Tibial nerve (tissue), 3 donors: ENCODE measurements at regions not wholly inside any gene's neighbourhood (a gene's known extent, or its start where the extent isn't known, plus 50 kb on each side); places are given as distances from the start of the nearest gene placed in this dataset.

ENCODE experiments used
- POLR2A ChIP-seq, 2 donors: fragments of 450-650 bp; IDR thresholded peaks; one replicate each; pipeline ENCODE4 v1.6.1; 2017; ENCODE audit warnings: antibody characterized with exemption in 2 of 2, mild to moderate bottlenecking in 2 of 2, moderate library complexity in 2 of 2
- TF ChIP-seq, protein P1 (sequence below), 5 experiments: fragments of 200-600 bp in 3 of 5; fragments of 450-650 bp in 2 of 5; sonication (generic) in 3 of 5; IDR thresholded peaks; one replicate each; pipeline ENCODE4 v1.5.1; 2016 to 2019; ENCODE audit warnings: antibody characterized with exemption in 5 of 5, mild to moderate bottlenecking in 3 of 5, moderate library complexity in 2 of 5

DNA sequence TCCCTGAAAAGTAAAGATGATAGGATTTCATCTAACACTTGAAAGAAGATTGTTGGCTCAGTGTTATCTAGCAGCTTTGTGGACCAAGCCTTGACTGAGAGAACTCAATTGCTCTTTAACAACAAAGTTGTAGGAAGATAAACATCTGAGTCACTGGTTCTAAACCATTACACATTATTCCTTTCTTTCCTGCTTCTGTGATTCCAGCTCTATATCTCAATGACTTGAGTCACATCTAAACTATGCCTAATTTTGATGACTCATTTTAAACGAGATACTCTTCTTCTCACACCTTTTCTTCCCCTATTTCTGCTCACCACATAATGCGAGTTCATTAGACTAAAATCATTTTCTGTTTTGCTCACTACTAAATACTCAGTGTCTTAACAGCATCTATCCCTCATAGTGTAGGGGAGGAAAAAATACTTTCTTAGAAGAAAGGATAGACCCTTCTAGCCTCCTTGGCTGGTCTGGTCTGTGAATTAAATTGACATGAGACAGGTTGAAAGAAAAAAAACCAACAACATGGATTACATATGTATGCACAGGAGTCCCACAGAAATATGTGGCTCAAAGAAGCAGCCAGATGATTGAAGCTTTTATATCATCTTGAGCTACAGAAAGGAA, 201.4 kb downstream of the C12orf50 start:
- TF ChIP-seq, protein P1, sequence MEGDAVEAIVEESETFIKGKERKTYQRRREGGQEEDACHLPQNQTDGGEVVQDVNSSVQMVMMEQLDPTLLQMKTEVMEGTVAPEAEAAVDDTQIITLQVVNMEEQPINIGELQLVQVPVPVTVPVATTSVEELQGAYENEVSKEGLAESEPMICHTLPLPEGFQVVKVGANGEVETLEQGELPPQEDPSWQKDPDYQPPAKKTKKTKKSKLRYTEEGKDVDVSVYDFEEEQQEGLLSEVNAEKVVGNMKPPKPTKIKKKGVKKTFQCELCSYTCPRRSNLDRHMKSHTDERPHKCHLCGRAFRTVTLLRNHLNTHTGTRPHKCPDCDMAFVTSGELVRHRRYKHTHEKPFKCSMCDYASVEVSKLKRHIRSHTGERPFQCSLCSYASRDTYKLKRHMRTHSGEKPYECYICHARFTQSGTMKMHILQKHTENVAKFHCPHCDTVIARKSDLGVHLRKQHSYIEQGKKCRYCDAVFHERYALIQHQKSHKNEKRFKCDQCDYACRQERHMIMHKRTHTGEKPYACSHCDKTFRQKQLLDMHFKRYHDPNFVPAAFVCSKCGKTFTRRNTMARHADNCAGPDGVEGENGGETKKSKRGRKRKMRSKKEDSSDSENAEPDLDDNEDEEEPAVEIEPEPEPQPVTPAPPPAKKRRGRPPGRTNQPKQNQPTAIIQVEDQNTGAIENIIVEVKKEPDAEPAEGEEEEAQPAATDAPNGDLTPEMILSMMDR (IDR thresholded peaks at IDR 0.05): no peak
- TF ChIP-seq POLR2A (IDR thresholded peaks at IDR 0.05): no peak
